Prostate gland (tissue), 2 donors: ENCODE measurements at regions not wholly inside any gene's neighbourhood (a gene's known extent, or its start where the extent isn't known, plus 50 kb on each side); places are given as distances from the start of the nearest gene placed in this dataset.

Source experiments
- CTCF ChIP-seq, 4 experiments: fragments of 200-600 bp in 2 of 4; fragments of 450-650 bp in 2 of 4; sonication (generic) in 2 of 4; IDR thresholded peaks; 1 replicate in 3 of 4; 2 replicates in 1 of 4; pipeline ENCODE4 v1.5.1; 2016 to 2019; ENCODE audit warnings: antibody characterized with exemption in 4 of 4, mild to moderate bottlenecking in 2 of 4, moderate library complexity in 2 of 4
- POLR2A ChIP-seq: fragments of 450-650 bp; IDR thresholded peaks from one replicate; pipeline ENCODE4 v1.6.1; 2016; ENCODE audit warnings: antibody characterized with exemption, mild to moderate bottlenecking
- POLR2AphosphoS5 ChIP-seq: sonication (generic); formaldehyde crosslinking; IDR thresholded peaks from one replicate; pipeline ENCODE4 v1.6.1; 2017; ENCODE audit warnings: antibody characterized with exemption

DNA sequence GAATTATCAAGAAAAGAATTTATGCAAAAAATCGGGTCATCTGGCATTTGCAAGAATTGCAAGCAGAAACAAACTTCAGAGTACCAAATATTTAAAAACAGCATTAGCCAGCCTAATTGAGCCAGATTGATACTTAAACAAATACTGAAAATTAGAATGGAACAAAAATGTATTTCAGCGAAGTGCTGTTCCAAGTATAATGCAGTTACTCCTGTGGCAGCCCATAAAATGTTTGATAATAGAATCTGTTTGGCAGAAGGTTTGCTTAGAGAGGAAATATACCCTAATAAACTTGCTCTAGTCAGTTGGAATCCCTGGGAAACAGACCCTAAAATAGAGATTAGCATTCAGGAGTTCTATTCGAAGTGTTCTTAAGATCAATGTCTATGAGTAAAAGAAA, 835.1 kb upstream of the MBL2 start:
- TF ChIP-seq CTCF (IDR thresholded peaks at IDR 0.05) (no peak), POLR2A (no peak), POLR2AphosphoS5 (no peak)
